SK-N-SH (cell line): ENCODE measurements at regions not wholly inside any gene's neighbourhood (a gene's known extent, or its start where the extent isn't known, plus 50 kb on each side); places are given as distances from the start of the nearest gene placed in this dataset.

Experiments used
- CTCF ChIA-PET: fragments of 300-600, 350-600 bp; formaldehyde crosslinking; extraction: SDS; loops from one replicate; lab custom pipeline; 2021; lab: Yijun Ruan, JAX
- POLR2A ChIA-PET: fragments of 350-600 bp; sonication (Branson Sonifier 250); formaldehyde crosslinking; extraction: SDS; loops from one replicate; lab custom pipeline; 2020; ENCODE audit warnings: antibody characterized with exemption, inconsistent platforms; lab: Yijun Ruan, JAX
- DNase-seq: peaks from one replicate; pipeline ENCODE4 v3.0.0; 2012
- H2AFZ ChIP-seq: fragments of 200-600 bp; sonication (generic); 2 replicates; pipeline ENCODE4 v1.8.1; 2016; ENCODE audit warnings: antibody characterized with exemption, mild to moderate bottlenecking, low read depth
- H3F3A ChIP-seq: fragments of 200-600 bp; sonication (generic); replicated peaks from 2 replicates; pipeline ENCODE3; 2016; ENCODE audit warnings: antibody characterized with exemption, mild to moderate bottlenecking; ENCODE audit not compliant: insufficient read depth
- H3K27ac ChIP-seq, 2 experiments: fragments of 200-500 bp in 1 of 2; fragments of 200-600 bp in 1 of 2; sonication (Bioruptor generic) in 1 of 2; sonication (generic), shearing (Covaris generic) in 1 of 2; 2 replicates each; pipeline versions ENCODE4 v1.5.1 to v1.6.1; 2014 to 2016; ENCODE audit warnings: low read depth in 2 of 2, inconsistent platforms in 1 of 2, low read length in 1 of 2, mild to moderate bottlenecking in 1 of 2, mixed read lengths in 1 of 2
- H3K27me3 ChIP-seq: fragments of 200-600 bp; sonication (generic), shearing (Covaris generic); 2 replicates; pipeline ENCODE4 v1.6.1; 2016; ENCODE audit warnings: mixed run types; ENCODE audit not compliant: insufficient read depth
- H3K36me3 ChIP-seq, 2 experiments: fragments of 200-500 bp in 1 of 2; fragments of 200-600 bp in 1 of 2; sonication (Bioruptor generic) in 1 of 2; sonication (generic) in 1 of 2; replicated peaks in 1 of 2; 2 replicates each; pipeline versions ENCODE3 to v1.5.1; 2014 to 2016; ENCODE audit warnings: low read length in 1 of 2, mild to moderate bottlenecking in 1 of 2; ENCODE audit not compliant: insufficient read depth in 2 of 2, control insufficient read depth in 1 of 2
- H3K4me1 ChIP-seq, 2 experiments: fragments of 200-500 bp in 1 of 2; fragments of 200-600 bp in 1 of 2; sonication (Bioruptor generic) in 1 of 2; sonication (generic), shearing (Covaris generic) in 1 of 2; 2 replicates each; pipeline versions ENCODE4 v1.5.1 to v1.6.1; 2014 to 2016; ENCODE audit warnings: low read depth in 1 of 2, low read length in 1 of 2, mixed run types in 1 of 2; ENCODE audit not compliant: insufficient read depth in 2 of 2, control insufficient read depth in 1 of 2
- H3K4me2 ChIP-seq: fragments of 200-600 bp; sonication (generic), shearing (Covaris generic); 2 replicates; pipeline ENCODE4 v1.6.1; 2017; ENCODE audit warnings: mixed run types
- H3K4me3 ChIP-seq, 2 experiments: fragments of 200-500 bp in 1 of 2; fragments of 200-600 bp in 1 of 2; sonication (Bioruptor generic) in 1 of 2; sonication (generic), shearing (Covaris generic) in 1 of 2; 2 replicates each; pipeline versions ENCODE4 v1.5.1 to v1.8.1; 2014 to 2016; ENCODE audit warnings: low read depth in 2 of 2, inconsistent platforms in 1 of 2, low read length in 1 of 2, mild to moderate bottlenecking in 1 of 2, mixed read lengths in 1 of 2, moderate library complexity in 1 of 2
- H3K79me2 ChIP-seq: fragments of 200-600 bp; sonication (generic); 2 replicates; pipeline ENCODE4 v1.8.1; 2017; ENCODE audit warnings: mild to moderate bottlenecking; ENCODE audit not compliant: insufficient read depth
- H3K9ac ChIP-seq: fragments of 200-600 bp; sonication (generic); 2 replicates; pipeline ENCODE4 v1.6.1; 2017; ENCODE audit warnings: mixed run types
- H3K9me2 ChIP-seq: fragments of 200-600 bp; sonication (generic); 2 replicates; pipeline ENCODE4 v1.6.1; 2017; ENCODE audit warnings: mixed run types
- H3K9me3 ChIP-seq: fragments of 200-600 bp; sonication (generic); 2 replicates; pipeline ENCODE4 v1.6.1; 2017; ENCODE audit warnings: mixed run types, mild to moderate bottlenecking, moderate library complexity
- H4K20me1 ChIP-seq: fragments of 200-600 bp; sonication (generic); 2 replicates; pipeline ENCODE4 v1.6.1; 2017; ENCODE audit warnings: mild to moderate bottlenecking, mixed run types; ENCODE audit not compliant: insufficient read depth
- CHD2 ChIP-seq: fragments of 150-350 bp; IDR thresholded peaks from 2 replicates; pipeline ENCODE4 v1.6.1; 2018; ENCODE audit warnings: low read length; ENCODE audit not compliant: partially characterized antibody
- CTCF ChIP-seq: fragments of 200-600 bp; sonication (generic); IDR thresholded peaks from 2 replicates; pipeline ENCODE4 v1.6.1; 2017; ENCODE audit warnings: antibody characterized with exemption, mild to moderate bottlenecking, moderate library complexity
- ELF1 ChIP-seq: IDR thresholded peaks from 2 replicates; pipeline ENCODE4 v1.4.0; 2012
- EZH2phosphoT487 ChIP-seq: fragments of 200-600 bp; sonication (generic); IDR thresholded peaks from 2 replicates; pipeline ENCODE4 v1.6.1; 2017; ENCODE audit warnings: low read depth, mixed run types, mild to moderate bottlenecking, antibody characterized with exemption, moderate library complexity, borderline replicate concordance
- GABPA ChIP-seq: IDR thresholded peaks from 2 replicates; pipeline ENCODE4 v1.4.0; 2012; ENCODE audit warnings: low read depth, mild to moderate bottlenecking
- IRF3 ChIP-seq: fragments of 150-350 bp; IDR thresholded peaks from 2 replicates; pipeline ENCODE4 v1.6.1; 2016; ENCODE audit warnings: mild to moderate bottlenecking, low read depth, low read length
- MAX ChIP-seq: IDR thresholded peaks from 2 replicates; pipeline ENCODE4 v1.4.0; 2012; ENCODE audit warnings: low read depth
- NFIC ChIP-seq: IDR thresholded peaks from 2 replicates; pipeline ENCODE4 v1.4.0; 2012; ENCODE audit warnings: borderline replicate concordance
- PBX3 ChIP-seq: IDR thresholded peaks from 2 replicates; pipeline ENCODE4; 2012
- RXRA ChIP-seq: IDR thresholded peaks from 2 replicates; pipeline ENCODE4 v1.4.0; 2012; ENCODE audit warnings: low read depth, mild to moderate bottlenecking, borderline replicate concordance
- SMC3 ChIP-seq: IDR thresholded peaks from 2 replicates; pipeline ENCODE4 v1.6.1; 2012; ENCODE audit warnings: low read depth, low read length, improper control_type of control experiment
- TAF1 ChIP-seq: IDR thresholded peaks from 2 replicates; pipeline ENCODE4 v1.6.1; 2012; ENCODE audit warnings: low read depth, mild to moderate bottlenecking, low read length, moderate library complexity, borderline replicate concordance
- TEAD4 ChIP-seq: IDR thresholded peaks from 2 replicates; pipeline ENCODE4 v1.4.0; 2012; ENCODE audit warnings: mild to moderate bottlenecking, borderline replicate concordance; ENCODE audit not compliant: insufficient read depth
- USF2 ChIP-seq: fragments of 150-350 bp; IDR thresholded peaks from 2 replicates; pipeline ENCODE4 v1.6.1; 2017; ENCODE audit warnings: antibody characterized with exemption, low read length, low read depth, borderline replicate concordance
- YY1 ChIP-seq: IDR thresholded peaks from 2 replicates; pipeline ENCODE4 v1.4.0; 2012; ENCODE audit warnings: low read depth, mild to moderate bottlenecking
- ZBTB33 ChIP-seq: IDR thresholded peaks from 2 replicates; pipeline ENCODE4 v1.4.0; 2012; ENCODE audit warnings: low read depth, borderline replicate concordance
- WGBS: methylation state at CpG from one replicate; pipeline ENCODE4 v1.1.6; 2017; ENCODE audit warnings: low lambda C conversion rate; 5-methylcytosine and 5-hydroxymethylcytosine counted together

GRCh38 chr9:108496846-108497245 lies 358.9 kb downstream of the ACTL7B start:
- H3K9ac ChIP-seq, result no peak overlapping the region
- H3K4me3 ChIP-seq, result no peak overlapping the region
- no peak overlapping the region for H2AFZ ChIP-seq
- no peaks in the 10 kb centered on the region for H3K9me2 ChIP-seq
- CTCF ChIA-PET, result interaction anchor here (1.0 kb wide), 1 partner anchor 39 kb away, joined by 3 read pairs; no protein-coding TSS in a partner anchor
- no peak for DNase-seq
- H3F3A ChIP-seq, result no peaks in the 10 kb centered on the region
- no peaks in the 10 kb centered on the region for H4K20me1 ChIP-seq
- WGBS, result 42% methylated on average over 4 of the region's 4 CpGs
- H3K27me3 ChIP-seq, result no peaks in the 10 kb centered on the region; the same call in 1 of the 2 replicates
- TF ChIP-seq RXRA, result no peak
- TF ChIP-seq USF2, result no peak
- no peak for TF ChIP-seq CHD2
- no peak for TF ChIP-seq IRF3
- no peak for TF ChIP-seq NFIC
- no peak for TF ChIP-seq TAF1
- no peak for TF ChIP-seq PBX3
- no peak for TF ChIP-seq CTCF
- no peak for TF ChIP-seq YY1
- TF ChIP-seq EZH2phosphoT487, result no peak
- no peak for TF ChIP-seq GABPA
- no peak for TF ChIP-seq ZBTB33
- no peak for TF ChIP-seq ELF1
- no peak for TF ChIP-seq TEAD4
- TF ChIP-seq SMC3, result no peak
- no peak for TF ChIP-seq MAX
- TF ChIP-seq, all 33 proteins: peak for 0
- POLR2A ChIA-PET, result no interaction called here
- Histone ChIP-seq H3K4me2 (no peak overlapping the region), H3K4me1 (no peaks in the 10 kb centered on the region), H3K27ac (no peak overlapping the region), H3K9me3 (no peaks in the 10 kb centered on the region), H3K36me3 (no peaks in the 10 kb centered on the region), H3K79me2 (no peaks in the 10 kb centered on the region)
